ENCODE measurements at regions not wholly inside any gene's neighbourhood (a gene's known extent, or its start where the extent isn't known, plus 50 kb on each side); places are given as distances from the start of the nearest gene placed in this dataset.

DNA sequence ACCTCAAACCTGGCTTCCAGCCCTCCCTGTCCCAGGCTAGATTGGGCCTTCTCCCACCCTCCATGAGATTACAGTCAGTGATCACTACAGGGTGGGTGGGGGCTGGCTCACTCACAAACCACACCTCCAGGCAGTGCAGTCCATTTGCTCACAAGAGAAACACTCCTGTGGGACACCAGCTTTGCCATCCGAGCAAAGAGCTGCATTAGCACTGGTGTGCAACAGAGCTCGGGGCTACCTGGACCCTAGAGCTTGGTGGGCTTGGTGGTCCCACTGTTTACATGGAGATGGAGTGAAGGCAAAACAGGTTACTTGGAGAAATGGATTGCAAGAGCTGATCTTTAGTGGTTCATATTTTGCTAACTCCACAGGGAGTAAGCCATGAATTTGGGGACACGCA, 451.7 kb upstream of the ZMIZ1 start:
- TF ChIP-seq, protein P1, sequence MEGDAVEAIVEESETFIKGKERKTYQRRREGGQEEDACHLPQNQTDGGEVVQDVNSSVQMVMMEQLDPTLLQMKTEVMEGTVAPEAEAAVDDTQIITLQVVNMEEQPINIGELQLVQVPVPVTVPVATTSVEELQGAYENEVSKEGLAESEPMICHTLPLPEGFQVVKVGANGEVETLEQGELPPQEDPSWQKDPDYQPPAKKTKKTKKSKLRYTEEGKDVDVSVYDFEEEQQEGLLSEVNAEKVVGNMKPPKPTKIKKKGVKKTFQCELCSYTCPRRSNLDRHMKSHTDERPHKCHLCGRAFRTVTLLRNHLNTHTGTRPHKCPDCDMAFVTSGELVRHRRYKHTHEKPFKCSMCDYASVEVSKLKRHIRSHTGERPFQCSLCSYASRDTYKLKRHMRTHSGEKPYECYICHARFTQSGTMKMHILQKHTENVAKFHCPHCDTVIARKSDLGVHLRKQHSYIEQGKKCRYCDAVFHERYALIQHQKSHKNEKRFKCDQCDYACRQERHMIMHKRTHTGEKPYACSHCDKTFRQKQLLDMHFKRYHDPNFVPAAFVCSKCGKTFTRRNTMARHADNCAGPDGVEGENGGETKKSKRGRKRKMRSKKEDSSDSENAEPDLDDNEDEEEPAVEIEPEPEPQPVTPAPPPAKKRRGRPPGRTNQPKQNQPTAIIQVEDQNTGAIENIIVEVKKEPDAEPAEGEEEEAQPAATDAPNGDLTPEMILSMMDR (IDR thresholded peaks at IDR 0.05): no peak
- TF ChIP-seq EP300 (IDR thresholded peaks at IDR 0.05) (no peak), POLR2A (IDR thresholded peaks at IDR 0.05) (no peak)
- Histone ChIP-seq H3K36me3 (no peaks in the 10 kb centered on the region), H3K4me1 (no peaks in the 10 kb centered on the region), H3K27me3 (peaks cover 5% of the 10 kb centered on the region), H3K9me3 (no peaks in the 10 kb centered on the region), H3K4me3 (no peak overlapping the region), H3K27ac (no peak overlapping the region)
- 96% methylated on average over 3 of the region's 3 CpGs for WGBS
- no peak for DNase-seq (ENCODE audit: low spot score in 2 of 2)

DNA sequence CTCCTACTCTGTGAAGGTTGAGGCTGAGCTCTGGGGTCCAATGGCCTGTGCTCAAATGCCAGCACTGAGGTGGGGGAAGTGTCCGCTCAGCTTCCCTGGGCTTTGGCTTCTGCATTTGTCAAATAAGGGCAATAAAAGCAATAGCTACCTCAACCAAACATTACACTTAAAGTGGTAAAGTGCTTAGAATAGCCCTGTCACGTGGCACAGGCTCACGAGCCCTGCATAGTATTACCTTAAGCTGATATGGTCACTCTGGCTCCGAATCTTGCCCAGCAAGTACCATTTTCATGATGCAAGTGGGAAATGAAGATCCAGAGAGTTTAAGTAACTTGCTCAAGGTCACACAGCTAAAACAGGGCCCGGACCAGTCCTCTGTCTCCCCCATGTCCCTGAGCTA, 451.1 kb upstream of the ZMIZ1 start:
- Histone ChIP-seq H3K4me1 (no peaks in the 10 kb centered on the region), H3K27me3 (peaks cover 2% of the 10 kb centered on the region), H3K27ac (no peak overlapping the region), H3K4me3 (no peak overlapping the region), H3K9me3 (no peaks in the 10 kb centered on the region), H3K36me3 (no peaks in the 10 kb centered on the region)
- DNase-seq (ENCODE audit: low spot score in 2 of 2): no peak
- WGBS: 87% methylated on average over 5 of the region's 5 CpGs
- no peak for TF ChIP-seq POLR2AphosphoS5 (IDR thresholded peaks at IDR 0.05)
- TF ChIP-seq EP300 (IDR thresholded peaks at IDR 0.05): no peak
- no peak for TF ChIP-seq POLR2A (IDR thresholded peaks at IDR 0.05)
- TF ChIP-seq, protein P1 (IDR thresholded peaks at IDR 0.05): no peak

DNA sequence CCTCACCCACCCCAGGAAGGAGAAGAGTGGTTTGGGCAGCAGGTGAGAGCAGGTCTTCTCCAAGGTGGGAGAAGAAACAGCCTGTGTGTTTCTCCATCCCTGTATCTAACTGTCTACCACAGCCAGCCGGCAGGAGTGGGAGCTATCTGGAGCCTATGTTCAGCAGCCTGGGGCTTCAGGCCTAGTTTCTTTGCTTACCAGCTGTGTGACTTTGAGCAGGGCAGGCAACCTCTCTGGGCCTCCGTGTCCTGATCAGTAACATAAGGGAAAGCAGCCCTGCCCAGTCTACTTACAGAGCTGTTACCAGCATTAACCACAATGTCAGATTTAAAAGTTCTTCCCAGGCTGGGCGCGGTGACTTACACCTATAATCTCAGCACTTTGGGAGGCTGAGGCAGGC, 450.7 kb upstream of the ZMIZ1 start:
- TF ChIP-seq EP300 (IDR thresholded peaks at IDR 0.05) (no peak), POLR2A (IDR thresholded peaks at IDR 0.05) (no peak)
- TF ChIP-seq, protein P1 (IDR thresholded peaks at IDR 0.05): no peak
- Histone ChIP-seq H3K27me3 (no peaks in the 10 kb centered on the region), H3K27ac (no peak overlapping the region), H3K4me3 (no peak overlapping the region), H3K9me3 (no peaks in the 10 kb centered on the region), H3K4me1 (no peaks in the 10 kb centered on the region), H3K36me3 (no peaks in the 10 kb centered on the region)
- WGBS: 100% methylated on average over 4 of the region's 4 CpGs
- DNase-seq (ENCODE audit: low spot score in 2 of 2): no peak

DNA sequence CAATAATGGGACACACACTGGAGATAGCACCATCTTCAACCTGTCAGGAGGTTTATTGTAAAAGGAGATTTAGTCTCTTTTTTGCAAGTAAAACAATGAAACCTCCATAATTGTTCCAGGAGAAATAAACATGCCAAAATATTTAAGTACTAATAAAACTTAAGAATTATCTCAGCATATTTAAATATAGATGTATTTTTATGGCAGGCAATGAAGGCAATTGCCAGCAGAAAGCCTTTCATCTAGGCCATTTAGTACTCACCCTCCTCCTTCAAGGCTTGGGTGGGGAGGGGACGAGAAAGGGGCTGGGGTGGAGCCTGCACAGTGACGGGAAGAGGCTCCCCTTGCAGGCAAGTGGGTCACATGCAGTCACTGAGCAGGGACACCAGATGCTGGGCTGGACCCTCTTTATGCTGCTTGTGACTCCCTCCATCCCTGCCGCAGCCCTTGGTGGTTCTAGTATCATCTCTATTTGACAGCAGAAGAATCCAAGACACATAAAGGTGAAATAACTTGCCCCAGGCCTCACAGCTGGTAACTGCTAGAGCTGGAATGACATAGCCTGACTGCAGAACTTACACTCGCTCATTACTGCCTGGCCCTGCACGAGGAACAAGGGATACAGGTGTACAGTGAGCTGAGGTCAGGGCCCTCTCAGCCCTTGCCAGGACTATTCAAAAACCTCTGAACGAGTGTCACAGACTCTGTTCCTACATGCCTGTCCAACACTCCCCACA, 449.5 kb upstream of the ZMIZ1 start:
- DNase-seq (ENCODE audit: low spot score in 2 of 2): no peak
- 67% methylated on average over 6 of the region's 6 CpGs for WGBS
- TF ChIP-seq POLR2A (IDR thresholded peaks at IDR 0.05) (no peak), POLR2AphosphoS5 (IDR thresholded peaks at IDR 0.05) (no peak), EP300 (IDR thresholded peaks at IDR 0.05) (no peak)
- TF ChIP-seq, protein P1 (IDR thresholded peaks at IDR 0.05): no peak
- Histone ChIP-seq H3K36me3 (no peaks in the 10 kb centered on the region), H3K4me1 (peaks cover 7% of the 10 kb centered on the region), H3K9me3 (no peaks in the 10 kb centered on the region), H3K27me3 (no peaks in the 10 kb centered on the region), H3K27ac (no peak overlapping the region), H3K4me3 (no peak overlapping the region)

DNA sequence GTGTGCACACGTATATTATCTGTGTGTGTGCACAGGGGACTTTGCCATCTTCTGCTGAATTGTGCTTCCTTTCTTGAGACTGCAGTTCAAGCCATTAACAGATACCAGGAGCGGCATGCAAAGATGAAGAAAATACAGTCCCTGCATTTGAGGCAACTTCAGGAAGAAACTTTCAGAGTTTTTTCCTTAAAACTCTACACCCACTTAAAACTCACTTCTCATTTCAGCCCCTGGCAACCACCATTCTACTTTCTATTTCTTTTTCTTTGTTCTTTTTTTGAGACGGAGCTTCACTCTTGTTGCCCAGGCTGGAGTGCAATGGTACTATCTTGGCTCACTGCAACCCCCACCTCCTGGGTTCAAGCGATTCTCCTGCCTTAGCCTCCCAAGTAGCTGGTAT, 448.9 kb upstream of the ZMIZ1 start:
- Histone ChIP-seq H3K36me3 (no peaks in the 10 kb centered on the region), H3K9me3 (no peaks in the 10 kb centered on the region), H3K4me3 (no peak overlapping the region), H3K4me1 (peaks cover 8% of the 10 kb centered on the region), H3K27ac (no peak overlapping the region), H3K27me3 (no peaks in the 10 kb centered on the region)
- DNase-seq (ENCODE audit: low spot score in 2 of 2): no peak
- TF ChIP-seq, protein P1 (IDR thresholded peaks at IDR 0.05): no peak
- no peak for TF ChIP-seq POLR2AphosphoS5 (IDR thresholded peaks at IDR 0.05)
- TF ChIP-seq EP300 (IDR thresholded peaks at IDR 0.05): no peak
- TF ChIP-seq POLR2A (IDR thresholded peaks at IDR 0.05): no peak
- 86% methylated on average over 4 of the region's 4 CpGs for WGBS

All from suprapubic skin (tissue), 4 donors.